HCEC 1CT (cell line): ENCODE measurements at regions not wholly inside any gene's neighbourhood (a gene's known extent, or its start where the extent isn't known, plus 50 kb on each side); places are given as distances from the start of the nearest gene placed in this dataset.

Source experiments
- DNase-seq: peaks from one replicate; pipeline ENCODE4 v3.0.0-alpha.2; 2017

DNA sequence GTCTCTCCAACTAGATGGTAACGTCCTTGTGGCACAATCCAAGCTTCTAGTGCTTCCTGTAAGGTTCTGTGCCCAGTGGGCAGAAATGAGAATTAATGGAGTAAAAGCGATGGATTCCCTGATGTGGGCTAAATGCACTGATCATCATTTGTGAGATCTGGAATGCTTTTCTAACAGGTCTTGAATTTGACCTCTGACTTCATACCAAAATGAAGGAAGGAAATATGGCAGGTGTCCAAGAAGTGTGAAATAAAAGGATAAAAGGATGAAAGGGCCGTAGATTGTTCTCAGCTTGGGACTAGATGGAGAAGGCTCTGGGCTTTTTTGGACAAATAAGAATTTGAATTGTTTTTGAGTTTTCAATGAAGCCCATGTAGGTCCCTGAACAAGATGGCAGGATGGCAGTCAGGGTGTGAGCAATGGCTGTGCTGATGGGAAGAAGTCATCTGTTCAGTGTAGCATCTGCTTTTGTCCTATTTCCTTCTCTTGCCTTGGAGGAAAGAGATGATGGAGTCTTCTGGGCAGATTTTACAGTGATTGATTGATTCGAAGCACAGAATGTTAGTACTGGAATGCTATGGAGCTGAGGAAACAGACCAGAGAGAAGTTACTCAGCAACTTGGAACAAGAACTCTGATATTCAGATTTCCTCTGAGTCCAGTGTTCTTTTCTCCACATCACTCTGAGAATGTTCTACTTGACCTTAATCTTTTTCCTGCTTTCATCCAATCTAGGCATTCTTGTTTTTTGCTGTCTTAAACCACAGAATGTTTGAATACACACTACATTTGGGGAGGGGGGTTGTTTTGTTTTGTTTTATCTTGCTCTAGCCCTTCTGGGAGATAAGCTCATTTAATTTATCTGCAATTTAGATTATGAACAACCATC is 286.0 kb downstream of the HLX start:
- DNase-seq: no peak

DNA sequence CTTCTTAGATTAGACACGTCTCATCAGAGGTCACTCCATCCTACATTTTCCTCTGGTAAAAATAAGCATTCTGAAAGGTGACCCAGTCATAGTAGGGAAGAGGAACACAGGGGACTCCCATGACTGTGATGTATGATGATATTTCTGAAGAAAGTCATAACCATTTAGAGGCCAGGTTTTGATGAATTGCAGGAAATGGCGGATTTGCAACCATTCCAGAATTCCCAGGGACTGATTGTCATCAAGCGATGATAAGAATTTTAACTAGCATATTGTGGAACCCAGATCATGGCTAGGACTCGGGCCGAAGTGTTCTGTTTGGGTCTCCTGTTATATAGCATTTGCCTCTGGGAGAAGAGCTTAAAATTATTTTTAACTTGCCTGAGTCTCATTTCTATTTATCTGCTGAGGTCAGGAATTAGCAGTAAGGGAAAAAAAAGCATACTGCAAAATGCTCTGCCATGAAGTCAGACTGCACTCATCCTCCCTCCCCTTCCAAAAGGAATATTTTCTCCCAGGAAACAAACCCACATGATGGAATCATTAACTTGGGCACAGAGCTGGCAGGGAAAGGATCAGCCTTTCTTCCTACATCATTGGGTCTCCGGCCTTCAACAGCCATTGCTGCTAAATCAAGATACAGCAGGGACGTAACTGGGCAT is 286.7 kb downstream of the HLX start:
- no peak for DNase-seq

- DNase-seq: no peak
Measured at GRCh38 chr1:221166559-221167318, 287.5 kb downstream of the HLX start.

GRCh38 chr1:221169447-221169889 is 290.2 kb downstream of the HLX start:
- peak; percentile 47 for DNase-seq

- no peak for DNase-seq
Measured at GRCh38 chr1:221170171-221170570, 290.9 kb downstream of the HLX start.

DNA sequence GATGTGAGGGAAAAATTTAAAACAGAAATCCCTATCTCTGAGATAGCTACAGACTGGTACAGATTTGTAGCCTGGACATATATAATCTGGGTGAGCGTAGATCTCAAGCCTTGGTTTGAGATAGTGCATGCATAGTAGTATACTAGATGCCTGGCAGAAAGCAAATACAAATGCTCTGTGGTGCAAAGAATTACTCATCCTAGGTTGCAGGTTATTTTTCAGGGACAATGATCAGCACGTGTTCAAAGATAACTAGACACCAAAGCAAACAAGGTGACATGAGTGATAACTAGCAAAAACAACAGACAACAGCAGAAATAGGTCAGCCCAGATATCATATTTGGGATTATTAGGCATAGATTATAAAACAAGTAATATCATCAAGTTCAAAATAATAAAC is 292.5 kb downstream of the HLX start:
- no peak for DNase-seq

- no peak for DNase-seq
Measured at GRCh38 chr1:221172841-221173240, 293.6 kb downstream of the HLX start.

DNA sequence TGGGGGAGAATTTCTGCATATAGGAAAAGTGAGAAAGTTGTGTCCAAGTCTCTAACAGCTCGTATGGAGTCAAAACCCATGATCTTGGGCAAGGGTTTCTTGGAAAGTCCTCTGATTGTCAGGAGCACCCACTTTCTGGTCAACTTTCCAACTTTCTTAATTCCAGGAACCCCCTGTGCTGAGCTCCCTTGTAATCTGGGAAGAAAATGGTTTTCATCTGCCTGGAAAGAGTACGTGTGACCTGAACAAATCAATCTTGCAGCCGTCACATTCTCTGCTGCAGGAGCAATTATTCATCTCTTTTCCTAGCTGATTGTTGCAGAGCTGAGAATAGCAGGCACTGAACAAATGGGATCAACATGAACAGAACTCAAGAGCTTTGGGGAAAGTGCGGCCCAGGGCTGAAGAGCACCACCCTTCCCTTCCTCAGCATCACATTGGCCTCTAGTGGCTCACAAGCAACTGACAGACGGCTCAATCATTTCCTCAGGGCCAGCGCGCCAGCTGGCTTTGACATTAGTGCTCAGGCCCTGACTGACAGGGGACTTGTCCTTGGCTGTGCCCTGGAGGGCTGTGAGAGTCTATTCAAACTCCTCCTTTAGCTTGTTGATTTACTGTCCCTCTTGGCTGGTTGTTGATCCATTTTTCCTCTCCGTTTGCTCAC is 295.2 kb downstream of the HLX start:
- DNase-seq: no peak

DNA sequence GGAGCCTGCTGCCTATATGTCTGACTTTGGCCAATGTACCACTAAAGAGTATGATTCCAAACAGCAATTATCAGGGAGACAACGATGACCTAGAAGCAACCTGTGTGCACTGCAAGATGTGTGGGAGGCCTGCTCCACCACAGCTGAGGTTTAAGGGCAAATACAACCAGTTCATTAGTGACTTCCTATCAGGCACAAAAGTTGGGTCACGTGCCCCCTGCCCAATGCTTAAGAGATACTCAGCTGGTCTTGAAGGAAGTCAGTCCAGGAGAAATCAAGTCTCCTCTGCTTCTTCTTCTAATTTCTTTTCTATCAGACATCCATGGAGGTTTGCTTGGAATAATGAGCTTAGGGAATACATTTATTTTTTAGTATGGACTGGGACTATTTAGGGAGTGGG is 296.0 kb downstream of the HLX start:
- no peak for DNase-seq

DNA sequence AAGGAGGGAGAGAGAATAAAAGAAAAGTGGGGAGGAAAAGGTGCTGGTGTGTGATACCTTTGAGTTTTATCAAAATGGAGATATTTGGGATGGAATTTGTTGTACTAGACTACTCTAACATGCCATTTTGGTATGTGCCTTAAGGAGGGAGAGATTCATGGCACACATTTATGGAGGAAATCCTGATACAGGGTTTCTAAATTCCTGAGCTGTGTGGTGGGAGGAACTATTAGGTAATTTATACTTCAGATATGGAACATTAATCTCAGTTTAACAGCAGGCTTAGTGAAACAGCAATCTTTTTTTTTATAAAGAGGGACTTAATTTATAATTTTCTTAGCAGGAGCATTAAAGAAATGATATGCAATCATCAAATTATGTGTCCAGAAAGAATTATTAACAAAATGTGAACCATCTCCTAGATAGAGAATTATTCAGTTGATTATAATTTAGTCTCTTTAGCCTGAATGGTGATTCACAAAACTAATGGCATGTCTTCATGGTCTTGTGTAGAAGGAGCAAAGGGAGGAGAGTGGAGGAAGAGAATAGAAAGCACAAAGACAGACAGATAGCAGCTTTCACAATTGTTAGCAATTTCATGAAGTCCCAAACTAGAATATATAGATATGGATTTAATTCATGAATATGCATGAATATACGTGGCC is 301.6 kb downstream of the HLX start:
- DNase-seq: no peak

DNA sequence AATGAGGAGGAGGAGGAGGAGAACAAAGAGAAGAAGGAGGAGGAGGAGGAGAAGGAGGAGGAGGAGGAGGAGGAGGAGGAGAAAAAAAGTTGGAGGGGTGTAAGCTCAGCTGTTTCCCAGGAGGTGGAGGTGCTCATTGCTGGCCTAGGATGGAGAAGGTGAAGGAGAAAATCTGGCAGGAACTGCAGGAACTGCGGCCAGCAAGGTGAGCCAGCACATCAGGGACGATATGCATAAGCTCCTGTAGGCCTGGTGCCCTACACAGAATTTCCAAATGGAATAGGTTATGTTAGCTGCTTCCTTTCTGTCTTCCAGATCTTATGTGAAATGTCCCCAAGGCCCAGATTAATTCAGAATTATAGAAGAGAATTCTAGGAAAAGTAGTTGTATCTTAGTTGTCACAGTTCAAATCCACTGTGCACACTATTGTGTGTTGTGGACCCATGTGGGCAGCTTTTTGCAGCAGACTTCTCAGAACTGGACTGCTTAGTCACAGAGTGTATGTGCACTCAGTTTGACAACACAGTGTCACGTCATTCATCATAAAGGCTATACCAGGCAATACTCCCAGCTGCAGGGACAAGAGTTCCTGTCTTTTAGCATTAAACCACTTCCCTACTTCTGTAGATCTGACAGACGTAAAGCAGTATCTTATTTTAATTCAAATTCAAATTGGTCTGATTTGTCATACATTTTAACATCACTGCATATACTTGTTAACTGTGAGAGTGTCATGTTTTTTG is 303.7 kb downstream of the HLX start:
- DNase-seq: no peak

DNA sequence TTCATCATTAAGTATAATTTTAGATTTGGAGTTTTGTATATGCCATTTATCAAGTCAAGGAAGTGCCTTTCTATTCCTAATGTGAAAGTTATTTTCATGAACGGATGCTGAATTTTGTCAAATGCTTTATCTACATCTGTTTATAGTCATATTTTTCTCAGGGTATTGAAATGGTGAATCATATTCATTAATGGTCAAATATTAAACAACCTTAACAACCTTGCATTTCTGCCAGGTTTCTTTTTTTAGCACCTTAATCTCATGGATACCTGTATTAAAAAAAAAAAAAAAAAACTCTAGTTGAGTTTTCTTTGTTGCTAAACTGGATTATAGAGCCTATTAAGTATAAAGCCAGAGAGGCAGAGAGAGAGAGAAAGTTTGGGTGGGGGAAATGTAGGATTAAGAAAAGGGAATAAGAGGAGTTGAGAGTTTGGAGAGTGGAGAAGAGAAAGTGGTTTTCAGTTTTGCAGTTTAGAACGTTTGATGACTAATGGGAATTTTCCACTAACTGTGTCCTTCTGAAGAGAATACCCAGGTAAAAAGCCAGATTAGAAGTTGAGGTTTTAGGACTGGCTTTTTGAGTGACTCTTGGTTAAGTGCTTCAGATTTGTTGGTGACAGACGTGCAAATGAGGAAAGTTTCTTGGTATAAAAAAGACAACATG is 305.0 kb downstream of the HLX start:
- no peak for DNase-seq

DNA sequence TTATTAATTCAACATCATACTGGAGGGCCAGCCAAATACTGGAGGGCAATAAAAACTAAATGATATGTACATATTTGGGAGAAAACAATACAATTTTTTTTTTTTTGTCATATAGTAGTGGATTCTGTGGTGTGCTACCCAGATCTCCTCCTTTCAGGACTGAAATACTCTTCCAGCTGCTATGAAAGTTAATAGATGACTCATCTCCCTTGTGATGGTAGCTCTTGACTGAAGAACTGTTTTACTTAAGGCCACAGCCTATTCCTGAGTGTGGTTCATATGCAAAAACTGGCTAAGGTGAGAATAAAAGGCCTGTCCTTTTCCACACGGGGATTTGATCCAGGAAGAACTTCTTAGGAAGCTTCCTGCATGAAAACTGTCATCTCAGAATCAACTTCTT is 307.9 kb downstream of the HLX start:
- DNase-seq: peak; percentile 17

GRCh38 chr1:221188458-221188857 is 309.2 kb downstream of the HLX start:
- DNase-seq: no peak

- no peak for DNase-seq
Measured at GRCh38 chr1:221190249-221190648, 311.0 kb downstream of the HLX start.

DNA sequence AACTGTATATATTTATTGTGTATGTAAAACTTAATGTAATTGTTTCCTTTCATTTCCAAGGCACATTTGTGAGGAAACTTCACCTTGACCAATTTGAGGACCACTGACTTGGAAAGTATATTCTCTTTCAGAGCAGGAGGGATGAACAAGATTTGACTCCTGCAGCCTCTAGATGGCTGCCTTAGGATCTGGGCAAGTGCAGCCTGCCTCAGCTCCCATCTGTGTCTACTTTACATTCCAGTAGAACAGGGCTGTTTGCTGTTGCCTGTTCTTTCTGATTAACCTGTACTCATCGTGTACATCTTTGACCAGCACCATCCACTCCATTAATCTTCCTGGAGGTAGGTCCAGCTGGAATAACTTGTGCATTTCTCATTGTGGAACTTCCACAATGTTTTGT is 312.8 kb downstream of the HLX start:
- DNase-seq: no peak

DNA sequence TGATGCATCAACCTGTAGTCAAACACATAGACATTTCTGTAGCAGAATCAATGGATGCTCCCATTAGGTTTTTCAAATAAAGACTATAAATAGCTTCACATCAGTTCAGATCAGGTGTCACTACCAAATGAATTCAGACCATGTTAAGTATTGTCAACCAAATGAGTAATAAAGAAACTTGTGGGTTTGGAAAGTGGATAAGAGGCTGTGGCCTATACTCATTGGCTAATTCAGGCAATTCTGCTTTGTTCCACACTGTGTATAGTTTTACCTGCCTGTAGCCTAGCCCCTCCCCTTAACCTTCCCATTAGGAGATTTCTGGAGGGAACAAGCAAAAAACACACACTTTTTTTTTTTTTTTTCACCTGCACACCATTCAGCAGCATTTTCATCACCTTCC is 321.2 kb downstream of the HLX start:
- no peak for DNase-seq

DNA sequence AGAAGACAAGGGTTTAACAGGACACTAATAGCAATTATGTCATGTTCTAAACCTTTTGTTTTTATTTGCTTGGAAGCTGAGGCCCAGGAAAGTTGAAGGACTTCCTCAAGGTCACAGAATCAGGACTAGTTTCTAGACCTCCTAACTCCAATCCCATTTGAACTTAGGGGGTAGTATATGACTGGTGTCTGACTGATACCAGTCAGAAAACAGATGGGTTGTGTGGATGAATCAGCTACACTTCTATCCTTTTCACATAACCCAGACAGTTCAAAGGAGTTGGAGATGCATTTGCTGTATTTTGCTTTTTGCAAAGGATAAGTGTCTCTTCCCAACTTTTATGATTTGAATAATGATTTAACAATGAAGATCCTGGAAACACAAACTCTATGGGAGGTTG is 322.5 kb downstream of the HLX start:
- DNase-seq: no peak

GRCh38 chr1:221203224-221204054 is 324.2 kb downstream of the HLX start:
- peak; percentile 67 for DNase-seq
